ENCODE measurements at regions not wholly inside any gene's neighbourhood (a gene's known extent, or its start where the extent isn't known, plus 50 kb on each side); places are given as distances from the start of the nearest gene placed in this dataset.

DNA sequence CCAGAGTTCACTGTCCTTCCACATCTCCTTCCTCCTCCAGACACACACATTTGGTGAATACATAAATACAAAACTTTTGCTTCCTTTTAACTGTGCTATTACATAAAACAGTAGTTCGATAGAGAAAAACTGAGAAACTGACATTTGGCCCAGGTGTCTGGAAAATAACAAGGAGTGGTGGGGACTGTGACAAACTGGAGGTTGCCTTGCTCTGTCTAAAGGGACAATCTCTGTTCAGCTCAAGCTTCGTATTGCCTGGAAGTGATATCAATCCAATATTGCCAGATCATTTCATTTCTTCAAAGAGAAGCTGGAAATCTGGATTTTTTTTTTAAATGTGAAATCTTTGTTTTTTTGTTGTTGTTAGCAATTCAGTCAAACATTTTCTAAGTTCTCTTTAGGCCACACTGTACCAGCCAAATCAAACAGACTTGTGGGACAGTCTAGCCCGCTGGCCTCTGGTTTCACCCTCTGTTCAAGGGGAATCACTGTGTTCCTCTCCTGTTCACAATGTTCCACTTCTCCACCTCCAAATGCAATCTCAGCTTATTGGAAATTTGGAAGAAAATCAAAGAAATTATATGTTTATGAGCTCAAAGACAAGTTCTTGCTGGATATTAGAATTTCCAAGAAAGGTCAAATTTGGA lies 612.5 kb downstream of the KIF4B start:
- no peak for TF ChIP-seq POLR2AphosphoS5 (IDR thresholded peaks at IDR 0.05; ENCODE audit: low read depth, low read length)

DNA sequence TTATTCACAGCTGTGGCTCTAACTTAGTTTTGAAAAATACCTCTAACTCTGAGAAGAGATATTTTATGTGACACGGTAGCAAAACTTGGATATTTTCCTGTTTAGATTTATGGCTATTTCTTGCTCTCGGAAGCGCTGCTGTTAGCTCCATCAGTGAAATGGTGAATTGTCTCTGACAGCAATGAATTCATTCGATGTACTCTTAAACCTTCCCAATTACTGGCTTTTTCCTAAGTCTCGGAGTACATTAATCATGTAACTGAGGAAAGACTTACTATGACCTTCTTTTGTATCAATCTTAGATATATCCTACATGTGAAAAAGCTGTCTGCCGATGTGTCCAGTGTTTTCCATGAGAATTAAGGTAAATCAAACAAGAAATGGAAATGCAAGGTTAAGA lies 613.0 kb downstream of the KIF4B start:
- TF ChIP-seq SIN3A (IDR thresholded peaks at IDR 0.05; ENCODE audit: borderline replicate concordance, insufficient read depth, low read length), result no peak
- TF ChIP-seq, protein P1, sequence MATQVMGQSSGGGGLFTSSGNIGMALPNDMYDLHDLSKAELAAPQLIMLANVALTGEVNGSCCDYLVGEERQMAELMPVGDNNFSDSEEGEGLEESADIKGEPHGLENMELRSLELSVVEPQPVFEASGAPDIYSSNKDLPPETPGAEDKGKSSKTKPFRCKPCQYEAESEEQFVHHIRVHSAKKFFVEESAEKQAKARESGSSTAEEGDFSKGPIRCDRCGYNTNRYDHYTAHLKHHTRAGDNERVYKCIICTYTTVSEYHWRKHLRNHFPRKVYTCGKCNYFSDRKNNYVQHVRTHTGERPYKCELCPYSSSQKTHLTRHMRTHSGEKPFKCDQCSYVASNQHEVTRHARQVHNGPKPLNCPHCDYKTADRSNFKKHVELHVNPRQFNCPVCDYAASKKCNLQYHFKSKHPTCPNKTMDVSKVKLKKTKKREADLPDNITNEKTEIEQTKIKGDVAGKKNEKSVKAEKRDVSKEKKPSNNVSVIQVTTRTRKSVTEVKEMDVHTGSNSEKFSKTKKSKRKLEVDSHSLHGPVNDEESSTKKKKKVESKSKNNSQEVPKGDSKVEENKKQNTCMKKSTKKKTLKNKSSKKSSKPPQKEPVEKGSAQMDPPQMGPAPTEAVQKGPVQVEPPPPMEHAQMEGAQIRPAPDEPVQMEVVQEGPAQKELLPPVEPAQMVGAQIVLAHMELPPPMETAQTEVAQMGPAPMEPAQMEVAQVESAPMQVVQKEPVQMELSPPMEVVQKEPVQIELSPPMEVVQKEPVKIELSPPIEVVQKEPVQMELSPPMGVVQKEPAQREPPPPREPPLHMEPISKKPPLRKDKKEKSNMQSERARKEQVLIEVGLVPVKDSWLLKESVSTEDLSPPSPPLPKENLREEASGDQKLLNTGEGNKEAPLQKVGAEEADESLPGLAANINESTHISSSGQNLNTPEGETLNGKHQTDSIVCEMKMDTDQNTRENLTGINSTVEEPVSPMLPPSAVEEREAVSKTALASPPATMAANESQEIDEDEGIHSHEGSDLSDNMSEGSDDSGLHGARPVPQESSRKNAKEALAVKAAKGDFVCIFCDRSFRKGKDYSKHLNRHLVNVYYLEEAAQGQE (IDR thresholded peaks at IDR 0.05; ENCODE audit: insufficient read depth in 1 of 2, low read depth in 2 of 2, low read length in 2 of 2), result no peak
- TF ChIP-seq POLR2AphosphoS5 (IDR thresholded peaks at IDR 0.05; ENCODE audit: low read depth, low read length), result no peak
- TF ChIP-seq FOXP2 (optimal IDR thresholded peaks at IDR 0.05; ENCODE audit: borderline replicate concordance, extremely low read depth, extremely low read length, insufficient read depth), result no peak
- no peak for TF ChIP-seq TAF1 (IDR thresholded peaks at IDR 0.05; ENCODE audit: borderline replicate concordance, insufficient read depth, low read length)

DNA sequence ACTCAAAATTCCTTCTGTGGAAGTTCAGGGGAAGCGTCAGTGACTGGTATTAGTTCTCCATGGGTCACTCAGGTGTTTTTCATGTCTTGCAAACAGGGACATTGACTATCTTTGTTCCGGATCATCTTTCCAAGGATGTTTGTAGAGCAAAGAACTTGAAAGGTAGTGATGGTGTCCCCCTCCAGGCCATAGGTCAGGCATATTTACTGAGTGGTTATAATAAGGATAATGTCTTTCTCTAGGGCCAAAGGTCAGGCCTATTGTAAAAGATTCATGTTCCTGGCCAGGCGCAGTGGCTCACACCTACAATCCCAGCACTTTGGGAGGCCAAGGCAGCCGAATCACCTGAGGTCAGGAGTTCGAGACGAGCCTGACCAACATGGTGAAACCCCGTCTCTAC lies 614.8 kb downstream of the KIF4B start:
- TF ChIP-seq FOXP2 (optimal IDR thresholded peaks at IDR 0.05; ENCODE audit: borderline replicate concordance, extremely low read depth, extremely low read length, insufficient read depth) (no peak), SIN3A (IDR thresholded peaks at IDR 0.05; ENCODE audit: borderline replicate concordance, insufficient read depth, low read length) (no peak), TAF1 (IDR thresholded peaks at IDR 0.05; ENCODE audit: borderline replicate concordance, insufficient read depth, low read length) (no peak), POLR2AphosphoS5 (IDR thresholded peaks at IDR 0.05; ENCODE audit: low read depth, low read length) (no peak)
- TF ChIP-seq, protein P1 (IDR thresholded peaks at IDR 0.05; ENCODE audit: insufficient read depth in 1 of 2, low read depth in 2 of 2, low read length in 2 of 2), result no peak

DNA sequence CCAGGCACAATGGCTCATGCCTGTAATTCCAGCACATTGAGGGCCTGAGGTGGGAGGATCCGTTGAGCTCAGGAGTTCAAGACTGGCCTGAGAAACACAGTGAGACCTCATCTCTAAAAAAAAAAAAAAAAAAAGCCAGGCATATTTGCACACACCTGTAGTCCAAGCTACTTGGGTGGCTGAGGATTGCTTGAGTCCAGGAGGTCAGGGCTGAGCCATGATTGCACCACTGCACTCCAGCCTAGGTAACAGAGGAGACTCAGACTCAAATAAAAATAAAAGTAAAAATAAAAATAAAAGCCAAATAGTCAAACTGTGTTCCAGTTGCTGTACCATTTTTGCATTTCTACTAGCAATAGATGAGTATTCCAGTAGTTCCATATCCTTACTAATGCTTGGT lies 616.0 kb downstream of the KIF4B start:
- TF ChIP-seq, protein P1 (IDR thresholded peaks at IDR 0.05; ENCODE audit: insufficient read depth in 1 of 2, low read depth in 2 of 2, low read length in 2 of 2), result no peak
- no peak for TF ChIP-seq POLR2AphosphoS5 (IDR thresholded peaks at IDR 0.05; ENCODE audit: low read depth, low read length)
- no peak for TF ChIP-seq SIN3A (IDR thresholded peaks at IDR 0.05; ENCODE audit: borderline replicate concordance, insufficient read depth, low read length)
- no peak for TF ChIP-seq TAF1 (IDR thresholded peaks at IDR 0.05; ENCODE audit: borderline replicate concordance, insufficient read depth, low read length)
- no peak for TF ChIP-seq FOXP2 (optimal IDR thresholded peaks at IDR 0.05; ENCODE audit: borderline replicate concordance, extremely low read depth, extremely low read length, insufficient read depth)

DNA sequence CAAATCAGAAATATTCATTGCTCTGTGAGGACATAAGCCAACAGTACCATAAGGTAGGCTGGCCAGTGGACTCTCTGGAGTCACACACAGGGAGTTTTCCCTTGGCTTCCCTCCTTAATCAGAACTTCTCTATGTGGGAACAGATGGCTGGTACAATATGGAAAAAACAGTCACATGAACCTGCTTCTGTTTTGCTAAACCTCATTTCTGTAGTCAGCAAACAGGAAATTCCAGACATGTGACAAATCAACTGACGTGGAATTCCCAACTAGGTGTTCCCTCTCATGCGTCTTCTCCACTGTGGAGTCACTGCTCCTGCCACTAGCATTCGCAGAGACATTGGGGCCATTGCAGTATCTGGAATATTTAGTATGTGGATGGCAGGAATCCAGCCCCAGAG lies 617.6 kb downstream of the KIF4B start:
- no peak for TF ChIP-seq POLR2AphosphoS5 (IDR thresholded peaks at IDR 0.05; ENCODE audit: low read depth, low read length)
- TF ChIP-seq SIN3A (IDR thresholded peaks at IDR 0.05; ENCODE audit: borderline replicate concordance, insufficient read depth, low read length), result no peak
- TF ChIP-seq, protein P1 (IDR thresholded peaks at IDR 0.05; ENCODE audit: insufficient read depth in 1 of 2, low read depth in 2 of 2, low read length in 2 of 2), result no peak
- no peak for TF ChIP-seq FOXP2 (optimal IDR thresholded peaks at IDR 0.05; ENCODE audit: borderline replicate concordance, extremely low read depth, extremely low read length, insufficient read depth)
- TF ChIP-seq TAF1 (IDR thresholded peaks at IDR 0.05; ENCODE audit: borderline replicate concordance, insufficient read depth, low read length), result no peak
